Astrocyte of the spinal cord (primary cell): ENCODE measurements at regions not wholly inside any gene's neighbourhood (a gene's known extent, or its start where the extent isn't known, plus 50 kb on each side); places are given as distances from the start of the nearest gene placed in this dataset.

Source experiments
- DNase-seq: peaks from one replicate; pipeline ENCODE4 v3.0.0; 2011; ENCODE audit warnings: low read depth, low spot score
- H3K4me3 ChIP-seq: 2 replicates; pipeline ENCODE4 v1.5.1; 2011; ENCODE audit warnings: low read depth, mild to moderate bottlenecking, low read length, moderate library complexity
- in situ Hi-C: cut with HindIII; loops from 2 replicates; pipeline ENCODE4 v1.10.0; 2017; ENCODE audit warnings: low sequenced_read_pairs
- TF ChIP-seq, protein P1 (sequence below): IDR thresholded peaks from 2 replicates; pipeline ENCODE4 v1.5.1; 2012; ENCODE audit warnings: low read depth, mild to moderate bottlenecking, low read length, inconsistent platforms

DNA sequence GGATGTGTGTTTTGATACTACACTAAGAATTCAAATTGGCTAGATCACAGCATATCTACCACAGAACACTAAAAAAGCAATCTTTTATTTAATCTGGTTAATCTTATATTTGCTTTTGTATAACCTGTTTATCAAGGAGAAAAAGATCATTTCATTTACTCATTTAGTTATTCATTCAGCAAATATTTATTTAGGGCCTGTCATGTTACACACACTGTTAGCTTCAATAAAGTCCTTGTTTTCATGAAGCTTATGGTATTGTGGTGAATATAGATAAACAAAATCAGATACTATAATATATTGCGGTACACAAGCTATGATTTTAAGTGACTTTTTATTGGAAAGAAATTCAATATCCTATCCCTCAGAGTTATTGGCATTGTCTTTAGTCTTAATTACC, 350.8 kb downstream of the LRFN5 start:
- TF ChIP-seq, protein P1, sequence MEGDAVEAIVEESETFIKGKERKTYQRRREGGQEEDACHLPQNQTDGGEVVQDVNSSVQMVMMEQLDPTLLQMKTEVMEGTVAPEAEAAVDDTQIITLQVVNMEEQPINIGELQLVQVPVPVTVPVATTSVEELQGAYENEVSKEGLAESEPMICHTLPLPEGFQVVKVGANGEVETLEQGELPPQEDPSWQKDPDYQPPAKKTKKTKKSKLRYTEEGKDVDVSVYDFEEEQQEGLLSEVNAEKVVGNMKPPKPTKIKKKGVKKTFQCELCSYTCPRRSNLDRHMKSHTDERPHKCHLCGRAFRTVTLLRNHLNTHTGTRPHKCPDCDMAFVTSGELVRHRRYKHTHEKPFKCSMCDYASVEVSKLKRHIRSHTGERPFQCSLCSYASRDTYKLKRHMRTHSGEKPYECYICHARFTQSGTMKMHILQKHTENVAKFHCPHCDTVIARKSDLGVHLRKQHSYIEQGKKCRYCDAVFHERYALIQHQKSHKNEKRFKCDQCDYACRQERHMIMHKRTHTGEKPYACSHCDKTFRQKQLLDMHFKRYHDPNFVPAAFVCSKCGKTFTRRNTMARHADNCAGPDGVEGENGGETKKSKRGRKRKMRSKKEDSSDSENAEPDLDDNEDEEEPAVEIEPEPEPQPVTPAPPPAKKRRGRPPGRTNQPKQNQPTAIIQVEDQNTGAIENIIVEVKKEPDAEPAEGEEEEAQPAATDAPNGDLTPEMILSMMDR, result no peak
- in situ Hi-C loops, result no loop called here
- DNase-seq, result no peak
- H3K4me3 ChIP-seq, result no peak overlapping the region
